GM21515 (cell line): ENCODE measurements at regions not wholly inside any gene's neighbourhood (a gene's known extent, or its start where the extent isn't known, plus 50 kb on each side); places are given as distances from the start of the nearest gene placed in this dataset.
"Not testable (repeated sequence)": the region's sequence is repeated elsewhere in the genome, so short reads cannot be mapped to it uniquely, and the experiment has no call there.

Source experiments
- ATAC-seq: cut with Tn5 transposase; IDR thresholded peaks from one replicate; pipeline ENCODE4 v1.9.1; 2021; ENCODE audit not compliant: unreplicated experiment

GRCh38 chr1:199808110-199808870 is 219.2 kb upstream of the NR5A2 start:
- ATAC-seq: no peak

GRCh38 chr1:199809311-199809710 is 218.2 kb upstream of the NR5A2 start:
- no peak for ATAC-seq

GRCh38 chr1:199811163-199811562 is 216.3 kb upstream of the NR5A2 start:
- no peak for ATAC-seq

DNA sequence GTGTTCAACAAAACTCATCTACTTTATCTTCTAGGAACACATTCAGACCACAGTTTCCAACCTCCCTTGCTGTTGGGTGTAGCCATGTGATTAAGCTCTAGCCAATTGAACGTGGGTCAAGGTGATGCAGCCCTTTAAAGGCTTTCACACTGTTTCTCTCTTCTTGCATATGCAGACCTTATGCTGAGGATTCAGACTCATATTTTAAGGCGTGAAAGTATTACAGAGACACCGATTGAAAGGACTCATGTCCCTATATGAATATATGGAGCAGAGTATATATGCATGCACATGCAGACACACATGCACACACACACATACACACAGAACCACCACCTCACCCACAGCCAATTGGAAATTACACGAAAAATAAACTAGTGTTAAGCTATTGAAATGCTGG is 214.3 kb upstream of the NR5A2 start:
- no peak for ATAC-seq

GRCh38 chr1:199815947-199816346 is 211.6 kb upstream of the NR5A2 start:
- no peak for ATAC-seq

- ATAC-seq: no peak
Observed at GRCh38 chr1:199817266-199817665, 210.2 kb upstream of the NR5A2 start.

- no peak for ATAC-seq
Observed at GRCh38 chr1:199821029-199821779, 206.3 kb upstream of the NR5A2 start.

DNA sequence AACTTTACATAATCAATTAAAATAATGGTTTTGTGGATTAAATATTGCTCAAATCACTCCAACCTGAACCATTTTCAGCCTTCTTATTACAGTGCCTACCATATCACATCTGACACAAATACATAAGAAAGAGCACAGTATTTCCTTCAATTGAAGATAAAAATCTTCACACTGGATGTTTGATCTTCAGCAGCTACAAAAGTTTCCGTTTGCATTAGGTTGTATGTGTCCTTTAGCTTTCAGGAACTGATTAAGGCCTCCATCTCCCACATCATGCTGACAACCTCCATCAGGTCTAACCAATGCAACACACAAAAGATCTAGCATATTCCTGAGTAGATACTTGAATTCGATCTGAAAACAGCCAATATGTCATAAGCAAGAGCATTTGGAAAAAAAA is 195.1 kb upstream of the NR5A2 start:
- ATAC-seq: no peak

DNA sequence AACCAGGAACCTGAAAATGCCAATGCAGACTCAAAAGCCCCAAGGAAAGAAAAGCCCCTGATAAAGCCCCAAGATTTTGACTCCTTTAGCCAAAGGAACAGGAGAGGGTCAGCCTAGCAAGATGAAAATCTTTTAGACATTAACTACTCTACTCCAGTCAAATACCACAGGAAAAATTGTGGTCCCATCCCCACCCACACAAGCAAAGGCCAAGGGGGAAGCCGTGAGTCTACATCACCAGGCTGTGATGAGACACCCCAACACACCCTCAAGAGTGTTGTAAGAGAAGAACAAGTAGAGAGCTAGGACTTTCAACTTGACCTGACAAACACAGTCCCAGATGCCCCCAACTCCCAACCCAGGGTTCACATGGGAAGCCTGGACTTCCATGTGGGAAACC is 192.8 kb upstream of the NR5A2 start:
- no peak for ATAC-seq

DNA sequence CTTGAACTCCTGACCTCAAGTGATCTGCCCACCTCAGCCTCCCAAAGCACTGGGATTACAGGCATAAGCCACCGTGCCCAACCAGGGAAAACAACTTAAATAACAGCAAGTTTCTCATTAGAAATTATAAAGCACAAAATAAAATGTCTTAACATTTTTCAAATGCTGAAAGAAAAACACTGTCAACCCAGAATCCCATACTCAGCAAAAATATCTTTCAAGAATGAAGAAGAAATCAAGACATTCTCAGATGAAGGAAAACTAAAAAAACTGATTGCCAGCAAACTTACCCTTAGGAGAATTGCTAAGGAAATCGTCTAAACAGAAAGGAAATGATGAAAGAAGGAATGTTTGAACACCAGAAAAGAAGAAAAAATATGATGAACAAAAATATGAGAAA is 191.1 kb upstream of the NR5A2 start:
- ATAC-seq: no peak

GRCh38 chr1:199837321-199837720 is 190.2 kb upstream of the NR5A2 start:
- no peak for ATAC-seq

- not testable (repeated sequence) for ATAC-seq
Observed at GRCh38 chr1:199839608-199840007, 187.9 kb upstream of the NR5A2 start.

- ATAC-seq: not testable (repeated sequence)
Observed at GRCh38 chr1:199843096-199843495, 184.4 kb upstream of the NR5A2 start.

DNA sequence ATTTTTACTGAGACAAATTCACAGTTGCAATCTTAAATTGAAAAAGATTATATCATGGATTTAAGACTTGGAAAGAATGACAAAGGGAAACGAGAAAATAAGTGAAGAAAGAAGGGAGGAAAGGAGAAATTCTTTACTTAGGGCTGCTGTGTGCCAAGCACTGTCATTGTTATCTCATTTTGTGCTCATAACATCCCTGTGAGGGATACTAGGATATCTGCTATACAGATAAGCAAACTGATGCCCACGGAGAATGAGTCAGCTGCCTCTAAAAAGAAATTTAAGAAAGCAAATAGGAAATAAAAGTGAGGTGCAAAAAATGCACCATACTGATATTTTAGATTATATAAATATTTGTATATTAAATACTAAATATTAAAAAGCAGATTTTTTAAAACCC is 183.6 kb upstream of the NR5A2 start:
- ATAC-seq: no peak

- no peak for ATAC-seq
Observed at GRCh38 chr1:199847021-199847420, 180.5 kb upstream of the NR5A2 start.

- no peak for ATAC-seq
Observed at GRCh38 chr1:199851439-199852140, 175.9 kb upstream of the NR5A2 start.

GRCh38 chr1:199854686-199855321 is 172.7 kb upstream of the NR5A2 start:
- ATAC-seq: no peak

DNA sequence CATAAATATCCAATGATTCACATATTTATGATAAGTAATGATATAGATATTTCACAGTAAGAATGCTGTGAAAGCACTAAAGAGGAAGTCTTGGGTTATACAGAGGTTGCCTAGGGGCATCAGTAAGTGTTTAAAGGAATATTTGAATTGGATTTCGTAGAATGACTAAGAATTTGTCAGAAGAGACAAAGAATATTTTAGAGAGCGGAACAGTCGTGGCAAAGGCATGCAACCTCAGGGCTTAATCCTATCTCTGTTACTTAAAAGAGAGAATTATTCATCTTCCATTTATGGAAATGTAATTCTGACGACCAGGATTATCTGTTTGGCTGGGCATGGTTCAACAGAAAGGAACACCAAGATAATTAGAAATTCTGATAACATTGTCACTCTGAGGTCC is 171.9 kb upstream of the NR5A2 start:
- ATAC-seq: no peak

DNA sequence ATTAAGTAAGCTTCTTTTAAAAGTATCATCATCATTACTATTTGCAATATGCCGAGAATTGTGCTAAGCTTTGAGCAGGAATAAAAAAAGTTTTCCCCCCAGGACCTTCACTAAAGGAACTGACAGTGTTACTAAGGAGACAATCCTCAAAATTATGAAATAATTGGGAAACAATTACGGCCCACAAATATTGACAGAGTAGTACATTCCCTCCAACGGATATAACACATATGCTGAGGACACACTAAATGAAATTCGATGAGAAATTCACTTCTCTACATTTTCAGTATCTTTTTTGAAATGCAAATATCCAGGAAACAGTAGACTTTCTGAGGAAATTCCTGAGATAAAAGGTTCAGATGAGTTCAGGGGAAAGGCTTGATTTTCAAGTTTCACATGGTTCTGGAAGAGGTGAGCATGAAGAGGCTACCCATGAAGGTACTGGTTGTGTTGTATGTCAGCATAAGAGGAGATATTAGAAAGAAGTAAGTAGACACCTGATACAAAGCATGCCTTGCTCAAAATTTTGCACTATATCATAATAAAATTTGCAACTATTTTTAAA is 171.2 kb upstream of the NR5A2 start:
- ATAC-seq: no peak

GRCh38 chr1:199857108-199857507 is 170.4 kb upstream of the NR5A2 start:
- ATAC-seq: no peak

DNA sequence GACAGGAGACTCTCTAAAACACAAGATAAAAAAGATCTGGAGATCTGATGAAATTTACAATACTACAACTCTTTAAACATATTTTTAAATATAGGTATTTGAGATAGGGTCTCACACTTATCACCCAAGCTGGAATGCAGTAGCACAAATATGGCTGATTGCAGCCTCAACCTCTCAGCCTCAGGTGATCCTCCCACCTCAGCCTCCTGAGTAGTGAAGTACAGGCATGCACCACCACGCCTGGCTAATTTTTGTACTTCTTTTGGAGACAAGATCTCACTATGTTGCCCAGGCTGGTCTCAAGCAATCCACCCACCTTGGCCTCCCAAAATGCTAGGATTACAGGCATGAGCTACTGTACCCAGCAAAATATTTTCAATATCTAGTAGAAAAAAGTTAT is 170.0 kb upstream of the NR5A2 start:
- ATAC-seq: no peak
